WTC11 (cell line): ENCODE measurements at regions not wholly inside any gene's neighbourhood (a gene's known extent, or its start where the extent isn't known, plus 50 kb on each side); places are given as distances from the start of the nearest gene placed in this dataset.

Experiments
- CREB1 ChIP-seq: sonication (generic); formaldehyde crosslinking; IDR thresholded peaks from 2 replicates; pipeline ENCODE4 v1.8.0; 2023; ENCODE audit warnings: mild to moderate bottlenecking, missing genetic modification reagents
- CREM ChIP-seq: sonication (generic); formaldehyde crosslinking; IDR thresholded peaks from 2 replicates; pipeline ENCODE4 v1.8.1; 2022; ENCODE audit warnings: mild to moderate bottlenecking, missing genetic modification reagents, moderate library complexity
- KAT7 ChIP-seq: sonication (generic); formaldehyde crosslinking; IDR thresholded peaks from 2 replicates; pipeline ENCODE4 v1.8.1; 2023; ENCODE audit warnings: missing genetic modification reagents, mild to moderate bottlenecking, borderline replicate concordance
- MXD4 ChIP-seq: fragments of 250-450 bp; sonication (Bioruptor Pico); IDR thresholded peaks from 2 replicates; pipeline ENCODE4 v1.8.0; 2021; ENCODE audit warnings: mild to moderate bottlenecking, moderate library complexity, borderline replicate concordance
- SMAD4 ChIP-seq: sonication (generic); formaldehyde crosslinking; IDR thresholded peaks from 2 replicates; pipeline ENCODE4 v1.8.0; 2022; ENCODE audit warnings: mild to moderate bottlenecking, missing genetic modification reagents
- ZNF263 ChIP-seq: sonication (generic); formaldehyde crosslinking; IDR thresholded peaks from 2 replicates; pipeline ENCODE4 v1.8.1; 2022; ENCODE audit warnings: low read depth, mild to moderate bottlenecking, moderate library complexity, missing genetic modification reagents
- TF ChIP-seq, protein P1 (sequence below): sonication (generic); formaldehyde crosslinking; IDR thresholded peaks from 2 replicates; pipeline ENCODE4 v1.8.0; 2022; ENCODE audit warnings: mild to moderate bottlenecking, missing genetic modification reagents
- TF ChIP-seq, protein P2 (sequence below): sonication (generic); formaldehyde crosslinking; IDR thresholded peaks from 2 replicates; pipeline ENCODE4 v1.8.0; 2022; ENCODE audit warnings: mild to moderate bottlenecking, missing genetic modification reagents
- TF ChIP-seq, protein P3 (sequence below): fragments of 200-600 bp; IDR thresholded peaks from 2 replicates; pipeline ENCODE4 v1.8.0; 2022; ENCODE audit warnings: antibody characterized with exemption
- TF ChIP-seq, protein P4 (sequence below): sonication (generic); formaldehyde crosslinking; IDR thresholded peaks from 2 replicates; pipeline ENCODE4 v1.8.1; 2023; ENCODE audit warnings: mild to moderate bottlenecking, missing genetic modification reagents, moderate library complexity

DNA sequence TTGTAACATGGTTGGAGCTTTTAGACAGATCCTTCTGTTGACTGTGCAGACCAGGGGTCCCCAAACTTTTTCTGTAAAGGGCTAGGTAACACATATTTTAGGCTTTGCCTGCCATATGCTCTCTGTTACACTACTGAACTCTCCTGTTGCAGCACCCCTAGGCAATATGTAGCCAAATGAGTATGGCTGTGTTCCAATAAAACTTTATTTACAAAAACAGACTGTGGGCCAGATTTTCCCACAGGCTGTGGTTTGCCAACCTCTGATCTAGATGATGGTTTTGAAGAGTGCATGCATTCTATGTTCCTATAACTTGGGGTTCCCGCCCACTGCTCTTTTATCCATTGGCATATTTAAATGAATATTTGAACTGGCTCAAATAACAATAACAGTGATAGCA, 180.3 kb upstream of the VASH1 start:
- TF ChIP-seq CREB1 (CRISPR knock-in tag) = no peak
- TF ChIP-seq, protein P1, sequence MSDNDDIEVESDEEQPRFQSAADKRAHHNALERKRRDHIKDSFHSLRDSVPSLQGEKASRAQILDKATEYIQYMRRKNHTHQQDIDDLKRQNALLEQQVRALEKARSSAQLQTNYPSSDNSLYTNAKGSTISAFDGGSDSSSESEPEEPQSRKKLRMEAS = no peak
- TF ChIP-seq, protein P2, sequence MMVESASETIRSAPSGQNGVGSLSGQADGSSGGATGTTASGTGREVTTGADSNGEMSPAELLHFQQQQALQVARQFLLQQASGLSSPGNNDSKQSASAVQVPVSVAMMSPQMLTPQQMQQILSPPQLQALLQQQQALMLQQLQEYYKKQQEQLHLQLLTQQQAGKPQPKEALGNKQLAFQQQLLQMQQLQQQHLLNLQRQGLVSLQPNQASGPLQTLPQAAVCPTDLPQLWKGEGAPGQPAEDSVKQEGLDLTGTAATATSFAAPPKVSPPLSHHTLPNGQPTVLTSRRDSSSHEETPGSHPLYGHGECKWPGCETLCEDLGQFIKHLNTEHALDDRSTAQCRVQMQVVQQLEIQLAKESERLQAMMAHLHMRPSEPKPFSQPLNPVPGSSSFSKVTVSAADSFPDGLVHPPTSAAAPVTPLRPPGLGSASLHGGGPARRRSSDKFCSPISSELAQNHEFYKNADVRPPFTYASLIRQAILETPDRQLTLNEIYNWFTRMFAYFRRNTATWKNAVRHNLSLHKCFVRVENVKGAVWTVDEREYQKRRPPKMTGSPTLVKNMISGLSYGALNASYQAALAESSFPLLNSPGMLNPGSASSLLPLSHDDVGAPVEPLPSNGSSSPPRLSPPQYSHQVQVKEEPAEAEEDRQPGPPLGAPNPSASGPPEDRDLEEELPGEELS (CRISPR knock-in tag) = no peak
- TF ChIP-seq, protein P3, sequence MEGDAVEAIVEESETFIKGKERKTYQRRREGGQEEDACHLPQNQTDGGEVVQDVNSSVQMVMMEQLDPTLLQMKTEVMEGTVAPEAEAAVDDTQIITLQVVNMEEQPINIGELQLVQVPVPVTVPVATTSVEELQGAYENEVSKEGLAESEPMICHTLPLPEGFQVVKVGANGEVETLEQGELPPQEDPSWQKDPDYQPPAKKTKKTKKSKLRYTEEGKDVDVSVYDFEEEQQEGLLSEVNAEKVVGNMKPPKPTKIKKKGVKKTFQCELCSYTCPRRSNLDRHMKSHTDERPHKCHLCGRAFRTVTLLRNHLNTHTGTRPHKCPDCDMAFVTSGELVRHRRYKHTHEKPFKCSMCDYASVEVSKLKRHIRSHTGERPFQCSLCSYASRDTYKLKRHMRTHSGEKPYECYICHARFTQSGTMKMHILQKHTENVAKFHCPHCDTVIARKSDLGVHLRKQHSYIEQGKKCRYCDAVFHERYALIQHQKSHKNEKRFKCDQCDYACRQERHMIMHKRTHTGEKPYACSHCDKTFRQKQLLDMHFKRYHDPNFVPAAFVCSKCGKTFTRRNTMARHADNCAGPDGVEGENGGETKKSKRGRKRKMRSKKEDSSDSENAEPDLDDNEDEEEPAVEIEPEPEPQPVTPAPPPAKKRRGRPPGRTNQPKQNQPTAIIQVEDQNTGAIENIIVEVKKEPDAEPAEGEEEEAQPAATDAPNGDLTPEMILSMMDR = no peak
- no peak for TF ChIP-seq ZNF263 (CRISPR knock-in tag)
- TF ChIP-seq, protein P4, sequence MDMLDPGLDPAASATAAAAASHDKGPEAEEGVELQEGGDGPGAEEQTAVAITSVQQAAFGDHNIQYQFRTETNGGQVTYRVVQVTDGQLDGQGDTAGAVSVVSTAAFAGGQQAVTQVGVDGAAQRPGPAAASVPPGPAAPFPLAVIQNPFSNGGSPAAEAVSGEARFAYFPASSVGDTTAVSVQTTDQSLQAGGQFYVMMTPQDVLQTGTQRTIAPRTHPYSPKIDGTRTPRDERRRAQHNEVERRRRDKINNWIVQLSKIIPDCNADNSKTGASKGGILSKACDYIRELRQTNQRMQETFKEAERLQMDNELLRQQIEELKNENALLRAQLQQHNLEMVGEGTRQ = no peak
- TF ChIP-seq KAT7 = no peak
- no peak for TF ChIP-seq MXD4 (CRISPR knock-in tag)
- TF ChIP-seq CREM (CRISPR knock-in tag) = no peak
- no peak for TF ChIP-seq SMAD4
